22Rv1 (cell line): ENCODE measurements at regions not wholly inside any gene's neighbourhood (a gene's known extent, or its start where the extent isn't known, plus 50 kb on each side); places are given as distances from the start of the nearest gene placed in this dataset.

Source experiments
- CTCF ChIP-seq: fragments of 450-650 bp; IDR thresholded peaks from 2 replicates; pipeline ENCODE4 v1.5.1; 2017; ENCODE audit warnings: mild to moderate bottlenecking
- ZFX ChIP-seq: fragments of 450-650 bp; IDR thresholded peaks from 2 replicates; pipeline ENCODE4 v1.6.1; 2017; ENCODE audit warnings: antibody characterized with exemption, borderline replicate concordance

GRCh38 chr4:94014484-94015136, 186.1 kb downstream of the ATOH1 start:
- TF ChIP-seq CTCF (no peak), ZFX (no peak)
